Sigmoid colon (tissue), 4 donors: ENCODE measurements at regions not wholly inside any gene's neighbourhood (a gene's known extent, or its start where the extent isn't known, plus 50 kb on each side); places are given as distances from the start of the nearest gene placed in this dataset.

Experiments used
- EP300 ChIP-seq, 4 donors: sonication (generic); formaldehyde crosslinking; IDR thresholded peaks; one replicate each; pipeline ENCODE4 v1.6.1; 2017; ENCODE audit warnings: antibody characterized with exemption in 4 of 4
- POLR2A ChIP-seq, 2 donors: fragments of 450-650 bp; IDR thresholded peaks; one replicate each; pipeline ENCODE4 v1.6.1; 2016; ENCODE audit warnings: antibody characterized with exemption in 2 of 2, mild to moderate bottlenecking in 2 of 2, moderate library complexity in 2 of 2
- POLR2AphosphoS5 ChIP-seq, 4 donors: sonication (generic); formaldehyde crosslinking; IDR thresholded peaks; one replicate each; pipeline ENCODE4 v1.6.1; 2017; ENCODE audit warnings: antibody characterized with exemption in 4 of 4
- TF ChIP-seq, protein P1 (sequence below), 4 experiments: fragments of 450-650 bp in 3 of 4; fragments of 200-600 bp in 1 of 4; IDR thresholded peaks; one replicate each; pipeline ENCODE4 v1.5.1; 2016 to 2019; ENCODE audit warnings: antibody characterized with exemption in 4 of 4, mild to moderate bottlenecking in 3 of 4, moderate library complexity in 2 of 4

DNA sequence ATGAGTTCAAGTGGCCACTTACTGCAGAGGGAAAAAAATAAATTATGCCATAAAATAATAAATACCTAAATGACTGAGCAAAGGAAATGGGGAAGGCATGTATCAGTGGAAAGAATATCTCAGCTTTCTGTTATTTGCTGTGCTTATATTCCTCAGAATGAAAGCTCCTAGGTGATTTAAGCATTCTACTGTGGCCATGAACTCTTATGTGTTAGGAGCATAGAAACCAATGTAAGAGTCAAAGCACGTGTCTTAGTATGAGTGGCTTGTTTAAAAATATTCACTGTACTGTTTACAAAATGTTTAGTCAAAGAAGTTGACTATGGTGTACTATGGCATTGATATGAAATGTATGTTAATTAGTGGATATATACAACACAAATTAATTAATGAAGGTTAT is 59.0 kb upstream of the RTL1 start:
- TF ChIP-seq, protein P1, sequence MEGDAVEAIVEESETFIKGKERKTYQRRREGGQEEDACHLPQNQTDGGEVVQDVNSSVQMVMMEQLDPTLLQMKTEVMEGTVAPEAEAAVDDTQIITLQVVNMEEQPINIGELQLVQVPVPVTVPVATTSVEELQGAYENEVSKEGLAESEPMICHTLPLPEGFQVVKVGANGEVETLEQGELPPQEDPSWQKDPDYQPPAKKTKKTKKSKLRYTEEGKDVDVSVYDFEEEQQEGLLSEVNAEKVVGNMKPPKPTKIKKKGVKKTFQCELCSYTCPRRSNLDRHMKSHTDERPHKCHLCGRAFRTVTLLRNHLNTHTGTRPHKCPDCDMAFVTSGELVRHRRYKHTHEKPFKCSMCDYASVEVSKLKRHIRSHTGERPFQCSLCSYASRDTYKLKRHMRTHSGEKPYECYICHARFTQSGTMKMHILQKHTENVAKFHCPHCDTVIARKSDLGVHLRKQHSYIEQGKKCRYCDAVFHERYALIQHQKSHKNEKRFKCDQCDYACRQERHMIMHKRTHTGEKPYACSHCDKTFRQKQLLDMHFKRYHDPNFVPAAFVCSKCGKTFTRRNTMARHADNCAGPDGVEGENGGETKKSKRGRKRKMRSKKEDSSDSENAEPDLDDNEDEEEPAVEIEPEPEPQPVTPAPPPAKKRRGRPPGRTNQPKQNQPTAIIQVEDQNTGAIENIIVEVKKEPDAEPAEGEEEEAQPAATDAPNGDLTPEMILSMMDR (IDR thresholded peaks at IDR 0.05) = no peak
- no peak for TF ChIP-seq POLR2AphosphoS5 (IDR thresholded peaks at IDR 0.05)
- no peak for TF ChIP-seq POLR2A (IDR thresholded peaks at IDR 0.05)
- no peak for TF ChIP-seq EP300 (IDR thresholded peaks at IDR 0.05)
